Activated naive CD8-positive, alpha-beta T cell (primary cell): ENCODE measurements at regions not wholly inside any gene's neighbourhood (a gene's known extent, or its start where the extent isn't known, plus 50 kb on each side); places are given as distances from the start of the nearest gene placed in this dataset.

Source experiments
- H3K27ac Mint-ChIP-seq: one replicate; pipeline ENCODE4 v1.8.0; 2021; ENCODE audit warnings: mixed read lengths
- H3K27me3 Mint-ChIP-seq: one replicate; pipeline ENCODE4 v1.8.0; 2021; ENCODE audit warnings: mixed read lengths
- H3K36me3 Mint-ChIP-seq: one replicate; pipeline ENCODE4 v1.8.0; 2021; ENCODE audit warnings: mixed read lengths
- H3K4me1 Mint-ChIP-seq: one replicate; pipeline ENCODE4 v1.8.0; 2021; ENCODE audit warnings: low read depth, mixed read lengths
- H3K4me3 Mint-ChIP-seq: one replicate; pipeline ENCODE4 v1.8.0; 2021; ENCODE audit warnings: mild to moderate bottlenecking, mixed read lengths
- H3K9me3 Mint-ChIP-seq: one replicate; pipeline ENCODE4 v1.8.0; 2021; ENCODE audit warnings: low read depth, mixed read lengths

GRCh38 chr4:112882286-112882685, 167.2 kb upstream of the ANK2 start:
- Mint-ChIP-seq H3K27me3 (peaks cover 3% of the 10 kb centered on the region), H3K4me3 (no peak overlapping the region), H3K9me3 (no peaks in the 10 kb centered on the region), H3K36me3 (no peaks in the 10 kb centered on the region), H3K4me1 (no peaks in the 10 kb centered on the region), H3K27ac (no peak overlapping the region)

GRCh38 chr4:112884406-112884805, 165.0 kb upstream of the ANK2 start:
- Mint-ChIP-seq H3K9me3 (no peaks in the 10 kb centered on the region), H3K4me1 (no peaks in the 10 kb centered on the region), H3K36me3 (no peaks in the 10 kb centered on the region), H3K4me3 (no peak overlapping the region), H3K27me3 (peaks cover 3% of the 10 kb centered on the region), H3K27ac (no peak overlapping the region)

- H3K4me1 Mint-ChIP-seq: no peaks in the 10 kb centered on the region
- H3K4me3 Mint-ChIP-seq: no peak overlapping the region
- no peaks in the 10 kb centered on the region for H3K9me3 Mint-ChIP-seq
- H3K36me3 Mint-ChIP-seq: no peaks in the 10 kb centered on the region
- no peak overlapping the region for H3K27ac Mint-ChIP-seq
- H3K27me3 Mint-ChIP-seq: peaks cover 3% of the 10 kb centered on the region
Observed at GRCh38 chr4:112885897-112886296, 163.6 kb upstream of the ANK2 start.

- no peaks in the 10 kb centered on the region for H3K4me1 Mint-ChIP-seq
- no peaks in the 10 kb centered on the region for H3K9me3 Mint-ChIP-seq
- H3K4me3 Mint-ChIP-seq: no peak overlapping the region
- no peak overlapping the region for H3K27ac Mint-ChIP-seq
- H3K27me3 Mint-ChIP-seq: peaks cover 5% of the 10 kb centered on the region
- H3K36me3 Mint-ChIP-seq: no peaks in the 10 kb centered on the region
Observed at GRCh38 chr4:112888622-112889021, 160.8 kb upstream of the ANK2 start.

- peaks cover 5% of the 10 kb centered on the region for H3K27me3 Mint-ChIP-seq
- no peak overlapping the region for H3K4me3 Mint-ChIP-seq
- no peaks in the 10 kb centered on the region for H3K4me1 Mint-ChIP-seq
- H3K36me3 Mint-ChIP-seq: no peaks in the 10 kb centered on the region
- H3K9me3 Mint-ChIP-seq: no peaks in the 10 kb centered on the region
- H3K27ac Mint-ChIP-seq: no peak overlapping the region
Observed at GRCh38 chr4:112889199-112889598, 160.3 kb upstream of the ANK2 start.

GRCh38 chr4:112889619-112890527, 159.6 kb upstream of the ANK2 start:
- Mint-ChIP-seq H3K4me3 (no peak overlapping the region), H3K27ac (no peak overlapping the region), H3K27me3 (peaks cover 3% of the 10 kb centered on the region), H3K36me3 (no peaks in the 10 kb centered on the region), H3K4me1 (no peaks in the 10 kb centered on the region), H3K9me3 (no peaks in the 10 kb centered on the region)

- Mint-ChIP-seq H3K9me3 (no peaks in the 10 kb centered on the region), H3K27me3 (peaks cover 5% of the 10 kb centered on the region), H3K27ac (no peak overlapping the region), H3K36me3 (no peaks in the 10 kb centered on the region), H3K4me3 (no peak overlapping the region), H3K4me1 (no peaks in the 10 kb centered on the region)
Observed at GRCh38 chr4:112894480-112894879, 155.0 kb upstream of the ANK2 start.

- Mint-ChIP-seq H3K27ac (no peak overlapping the region), H3K36me3 (no peaks in the 10 kb centered on the region), H3K9me3 (no peaks in the 10 kb centered on the region), H3K4me1 (no peaks in the 10 kb centered on the region), H3K27me3 (peaks cover 5% of the 10 kb centered on the region), H3K4me3 (no peak overlapping the region)
Observed at GRCh38 chr4:112894951-112895350, 154.5 kb upstream of the ANK2 start.

GRCh38 chr4:112895811-112896608, 153.4 kb upstream of the ANK2 start:
- Mint-ChIP-seq H3K36me3 (no peaks in the 10 kb centered on the region), H3K27me3 (peaks cover 11% of the 10 kb centered on the region), H3K4me1 (no peaks in the 10 kb centered on the region), H3K27ac (no peak overlapping the region), H3K4me3 (no peak overlapping the region), H3K9me3 (no peaks in the 10 kb centered on the region)

GRCh38 chr4:112896609-112897190, 152.8 kb upstream of the ANK2 start:
- Mint-ChIP-seq H3K36me3 (no peaks in the 10 kb centered on the region), H3K27ac (no peak overlapping the region), H3K4me1 (no peaks in the 10 kb centered on the region), H3K27me3 (peaks cover 11% of the 10 kb centered on the region), H3K4me3 (no peak overlapping the region), H3K9me3 (no peaks in the 10 kb centered on the region)

GRCh38 chr4:112897543-112897942, 151.9 kb upstream of the ANK2 start:
- Mint-ChIP-seq H3K36me3 (no peaks in the 10 kb centered on the region), H3K27me3 (peaks cover 12% of the 10 kb centered on the region), H3K27ac (no peak overlapping the region), H3K9me3 (no peaks in the 10 kb centered on the region), H3K4me3 (no peak overlapping the region), H3K4me1 (no peaks in the 10 kb centered on the region)

GRCh38 chr4:112898357-112899141, 150.9 kb upstream of the ANK2 start:
- H3K9me3 Mint-ChIP-seq: no peaks in the 10 kb centered on the region
- H3K4me3 Mint-ChIP-seq: no peak overlapping the region
- H3K4me1 Mint-ChIP-seq: no peaks in the 10 kb centered on the region
- peaks cover 13% of the 10 kb centered on the region for H3K27me3 Mint-ChIP-seq
- H3K27ac Mint-ChIP-seq: no peak overlapping the region
- H3K36me3 Mint-ChIP-seq: no peaks in the 10 kb centered on the region

GRCh38 chr4:112900416-112900815, 149.0 kb upstream of the ANK2 start:
- Mint-ChIP-seq H3K9me3 (no peaks in the 10 kb centered on the region), H3K27me3 (peaks cover 13% of the 10 kb centered on the region)

GRCh38 chr4:112901962-112902411, 147.5 kb upstream of the ANK2 start:
- Mint-ChIP-seq H3K27me3 (peaks cover 15% of the 10 kb centered on the region), H3K36me3 (no peaks in the 10 kb centered on the region), H3K4me3 (no peak overlapping the region), H3K4me1 (no peaks in the 10 kb centered on the region), H3K9me3 (no peaks in the 10 kb centered on the region), H3K27ac (no peak overlapping the region)

More at GRCh38 chr4:112900416-112900815, 149.0 kb upstream of the ANK2 start:
- H3K27ac Mint-ChIP-seq: no peak overlapping the region
- no peaks in the 10 kb centered on the region for H3K36me3 Mint-ChIP-seq
- H3K4me1 Mint-ChIP-seq: no peaks in the 10 kb centered on the region
- H3K4me3 Mint-ChIP-seq: no peak overlapping the region
